ENCODE measurements at regions not wholly inside any gene's neighbourhood (a gene's known extent, or its start where the extent isn't known, plus 50 kb on each side); places are given as distances from the start of the nearest gene placed in this dataset.

- no peak for DNase-seq (ENCODE audit: low read depth)
Measured at GRCh38 chr4:178778496-178778895, 1336.3 kb upstream of the AGA start.

GRCh38 chr4:178781779-178782178, 1339.5 kb upstream of the AGA start:
- DNase-seq (ENCODE audit: low read depth): no peak

GRCh38 chr4:178784491-178784890, 1342.3 kb upstream of the AGA start:
- DNase-seq (ENCODE audit: low read depth): peak; percentile 7

- DNase-seq (ENCODE audit: low read depth): no peak
Measured at GRCh38 chr4:178789279-178789678, 1347.0 kb upstream of the AGA start.

- no peak for DNase-seq (ENCODE audit: low read depth)
Measured at GRCh38 chr4:178799204-178799603, 1357.0 kb upstream of the AGA start.

- DNase-seq (ENCODE audit: low read depth): no peak
Measured at GRCh38 chr4:178808106-178808505, 1365.9 kb upstream of the AGA start.

GRCh38 chr4:178809921-178810320, 1367.7 kb upstream of the AGA start:
- DNase-seq (ENCODE audit: low read depth): no peak

- DNase-seq (ENCODE audit: low read depth): no peak
Measured at GRCh38 chr4:178811356-178811755, 1369.1 kb upstream of the AGA start.

GRCh38 chr4:178812866-178813265, 1370.6 kb upstream of the AGA start:
- no peak for DNase-seq (ENCODE audit: low read depth)

GRCh38 chr4:178814908-178815307, 1372.7 kb upstream of the AGA start:
- DNase-seq (ENCODE audit: low read depth): no peak

GRCh38 chr4:178823673-178824295, 1381.5 kb upstream of the AGA start:
- peak; percentile 55 for DNase-seq (ENCODE audit: low read depth)

GRCh38 chr4:178836865-178837264, 1394.6 kb upstream of the AGA start:
- no peak for DNase-seq (ENCODE audit: low read depth)

- DNase-seq (ENCODE audit: low read depth): no peak
Measured at GRCh38 chr4:178838776-178839175, 1396.5 kb upstream of the AGA start.

GRCh38 chr4:178856139-178856800, 1414.0 kb upstream of the AGA start:
- DNase-seq (ENCODE audit: low read depth): no peak

- DNase-seq (ENCODE audit: low read depth): no peak
Measured at GRCh38 chr4:178871476-178871875, 1429.2 kb upstream of the AGA start.

GRCh38 chr4:178881937-178882336, 1439.7 kb upstream of the AGA start:
- no peak for DNase-seq (ENCODE audit: low read depth)

- DNase-seq (ENCODE audit: low read depth): no peak
Measured at GRCh38 chr4:178894126-178894525, 1451.9 kb upstream of the AGA start.

GRCh38 chr4:178899084-178899483, 1456.8 kb upstream of the AGA start:
- DNase-seq (ENCODE audit: low read depth): no peak

GRCh38 chr4:178917756-178918155, 1475.5 kb upstream of the AGA start:
- no peak for DNase-seq (ENCODE audit: low read depth)

- peak; percentile 74 for DNase-seq (ENCODE audit: low read depth)
Measured at GRCh38 chr4:178937130-178937529, 1494.9 kb upstream of the AGA start.

- DNase-seq (ENCODE audit: low read depth): no peak
Measured at GRCh38 chr4:178941975-178942374, 1499.7 kb upstream of the AGA start.

- DNase-seq (ENCODE audit: low read depth): no peak
Measured at GRCh38 chr4:178953447-178954120, 1511.3 kb upstream of the AGA start.

GRCh38 chr4:178955614-178956013, 1513.4 kb upstream of the AGA start:
- DNase-seq (ENCODE audit: low read depth): no peak

All from HT1080 (cell line).